Neural progenitor cell (in vitro differentiated cells): ENCODE measurements at regions not wholly inside any gene's neighbourhood (a gene's known extent, or its start where the extent isn't known, plus 50 kb on each side); places are given as distances from the start of the nearest gene placed in this dataset.

Source experiments
- EZH2 ChIP-seq: fragments of 200-600 bp; sonication (generic); IDR thresholded peaks from 2 replicates; pipeline ENCODE4 v1.6.1; 2017; ENCODE audit warnings: antibody characterized with exemption, mild to moderate bottlenecking, moderate library complexity
- TF ChIP-seq, protein P1 (sequence below): fragments of 200-600 bp; sonication (generic); IDR thresholded peaks from 2 replicates; pipeline ENCODE4 v1.5.1; 2017; ENCODE audit warnings: antibody characterized with exemption, mild to moderate bottlenecking

DNA sequence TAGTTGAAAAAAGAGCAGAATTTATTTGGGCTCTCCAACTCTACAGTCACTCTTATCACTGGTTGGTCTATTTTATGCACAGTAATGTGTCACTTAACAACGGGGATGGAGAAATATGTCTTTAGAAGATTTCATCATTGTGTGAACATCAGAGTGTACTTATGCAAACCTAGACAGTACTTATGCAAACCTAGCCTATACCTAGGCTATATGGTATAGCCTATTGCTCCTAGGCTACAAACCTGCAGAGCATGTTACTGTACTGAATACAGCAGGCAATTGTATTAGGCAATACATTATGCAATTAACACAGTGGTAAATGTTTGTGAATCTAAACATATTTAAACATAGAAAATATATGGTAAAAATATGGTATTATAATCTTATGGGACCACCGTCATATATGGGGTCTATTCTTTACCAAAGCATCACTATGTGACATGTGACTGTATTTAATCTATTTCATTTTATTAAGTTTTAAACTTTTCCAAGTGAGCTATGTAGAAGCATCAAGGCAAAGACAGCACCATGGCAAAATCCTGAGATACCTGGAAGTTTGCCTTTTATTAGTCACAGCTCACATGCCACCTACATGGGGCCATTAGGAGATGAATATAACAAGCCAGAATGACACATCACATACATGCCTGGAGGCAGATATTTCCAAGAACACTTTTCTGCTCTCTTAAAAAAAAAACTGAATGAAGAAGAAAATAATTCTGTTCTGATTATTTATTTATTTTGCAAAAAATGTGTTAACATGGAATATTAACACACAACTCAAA lies 537.4 kb downstream of the TUSC7 start:
- no peak for TF ChIP-seq EZH2
- TF ChIP-seq, protein P1, sequence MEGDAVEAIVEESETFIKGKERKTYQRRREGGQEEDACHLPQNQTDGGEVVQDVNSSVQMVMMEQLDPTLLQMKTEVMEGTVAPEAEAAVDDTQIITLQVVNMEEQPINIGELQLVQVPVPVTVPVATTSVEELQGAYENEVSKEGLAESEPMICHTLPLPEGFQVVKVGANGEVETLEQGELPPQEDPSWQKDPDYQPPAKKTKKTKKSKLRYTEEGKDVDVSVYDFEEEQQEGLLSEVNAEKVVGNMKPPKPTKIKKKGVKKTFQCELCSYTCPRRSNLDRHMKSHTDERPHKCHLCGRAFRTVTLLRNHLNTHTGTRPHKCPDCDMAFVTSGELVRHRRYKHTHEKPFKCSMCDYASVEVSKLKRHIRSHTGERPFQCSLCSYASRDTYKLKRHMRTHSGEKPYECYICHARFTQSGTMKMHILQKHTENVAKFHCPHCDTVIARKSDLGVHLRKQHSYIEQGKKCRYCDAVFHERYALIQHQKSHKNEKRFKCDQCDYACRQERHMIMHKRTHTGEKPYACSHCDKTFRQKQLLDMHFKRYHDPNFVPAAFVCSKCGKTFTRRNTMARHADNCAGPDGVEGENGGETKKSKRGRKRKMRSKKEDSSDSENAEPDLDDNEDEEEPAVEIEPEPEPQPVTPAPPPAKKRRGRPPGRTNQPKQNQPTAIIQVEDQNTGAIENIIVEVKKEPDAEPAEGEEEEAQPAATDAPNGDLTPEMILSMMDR, result no peak
